Glomerular endothelial cell (primary cell): ENCODE measurements at regions not wholly inside any gene's neighbourhood (a gene's known extent, or its start where the extent isn't known, plus 50 kb on each side); places are given as distances from the start of the nearest gene placed in this dataset.
A peak's percentile ranks its signal among the peaks of the same experiment; 100 is the strongest.

Experiments
- DNase-seq: peaks from one replicate; pipeline ENCODE4 v3.0.0-alpha.2; 2011; ENCODE audit warnings: low read depth, low spot score; ENCODE audit errors: extremely low read depth

DNA sequence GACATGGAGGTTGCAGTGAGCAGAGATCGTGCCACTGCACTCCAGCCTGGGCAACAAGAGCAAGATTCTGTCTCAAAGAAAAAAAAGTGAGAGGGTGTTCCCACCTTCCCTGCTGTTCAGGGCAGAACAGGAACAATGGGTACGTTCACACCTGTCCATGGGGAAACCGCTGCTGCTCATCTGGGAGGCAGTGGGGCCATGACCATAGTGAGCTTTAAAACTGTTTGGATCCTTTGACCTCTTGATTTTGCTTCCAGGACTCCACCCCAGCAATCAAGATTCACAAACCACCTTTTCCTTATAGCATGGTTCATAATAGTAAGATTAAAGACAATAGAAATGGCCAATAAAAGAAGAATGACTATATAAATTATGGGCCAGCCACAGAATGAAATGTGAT is 209.2 kb downstream of the ARL4C start:
- DNase-seq = no peak

DNA sequence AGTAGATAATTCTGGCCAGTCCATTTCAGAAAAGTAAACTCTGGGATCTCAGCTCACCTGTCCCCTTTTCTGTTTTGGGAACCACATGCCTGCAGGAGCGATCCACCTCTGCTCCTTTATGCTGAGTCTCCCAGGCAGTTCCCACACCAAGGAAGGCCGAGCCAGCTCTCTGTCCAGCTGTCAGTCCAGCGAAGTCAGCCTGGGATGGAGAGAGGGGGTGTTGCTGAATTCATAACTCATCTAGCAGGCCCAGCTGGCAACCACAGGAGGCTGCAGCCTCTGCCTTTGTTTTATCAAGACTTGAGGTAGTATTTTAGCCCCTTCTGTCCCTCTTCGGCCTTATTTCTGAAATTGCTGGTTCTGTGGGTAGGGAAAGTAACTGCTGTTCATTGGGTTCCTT is 209.9 kb downstream of the ARL4C start:
- no peak for DNase-seq

DNA sequence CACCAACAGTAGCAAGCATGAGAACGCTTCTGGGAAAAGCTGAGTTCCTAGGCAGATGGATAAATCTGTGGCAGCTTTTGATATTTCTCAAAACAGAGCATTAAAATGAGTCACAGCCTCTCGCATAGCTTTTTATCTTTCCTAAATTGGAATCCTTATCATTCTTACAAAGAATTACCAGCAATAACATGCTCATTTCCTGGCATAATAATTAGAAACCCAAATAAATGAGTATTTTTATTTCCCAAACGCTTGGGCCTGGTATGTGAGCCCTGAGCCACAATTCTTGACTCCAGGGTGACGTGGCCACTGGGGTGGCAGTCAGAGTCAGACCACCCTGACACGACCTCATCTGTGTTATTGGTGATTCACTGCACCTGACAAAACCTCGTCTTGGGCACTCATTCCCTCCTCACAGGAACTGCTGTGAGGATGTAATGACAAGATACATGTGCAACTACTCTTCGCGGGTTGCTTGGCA is 210.7 kb downstream of the ARL4C start:
- DNase-seq = no peak

DNA sequence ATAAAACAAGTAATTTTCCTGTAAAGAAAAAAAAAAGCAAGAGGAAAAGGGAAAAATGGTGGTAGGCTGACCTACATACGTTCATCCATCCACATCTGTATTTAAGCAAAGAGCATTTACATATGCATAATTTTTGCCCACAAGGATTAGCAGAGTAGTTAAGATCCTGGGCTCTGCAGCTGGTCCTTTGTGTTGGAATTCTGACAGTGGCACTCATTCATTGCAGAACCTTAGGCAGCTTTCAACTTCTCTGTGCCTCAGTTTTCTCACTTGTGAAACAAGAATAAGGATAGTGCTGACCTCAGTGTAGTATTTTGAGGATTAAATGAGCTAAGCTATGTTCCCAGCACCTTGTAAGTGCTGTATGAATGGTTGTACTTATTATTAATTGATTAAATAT is 211.3 kb downstream of the ARL4C start:
- no peak for DNase-seq

DNA sequence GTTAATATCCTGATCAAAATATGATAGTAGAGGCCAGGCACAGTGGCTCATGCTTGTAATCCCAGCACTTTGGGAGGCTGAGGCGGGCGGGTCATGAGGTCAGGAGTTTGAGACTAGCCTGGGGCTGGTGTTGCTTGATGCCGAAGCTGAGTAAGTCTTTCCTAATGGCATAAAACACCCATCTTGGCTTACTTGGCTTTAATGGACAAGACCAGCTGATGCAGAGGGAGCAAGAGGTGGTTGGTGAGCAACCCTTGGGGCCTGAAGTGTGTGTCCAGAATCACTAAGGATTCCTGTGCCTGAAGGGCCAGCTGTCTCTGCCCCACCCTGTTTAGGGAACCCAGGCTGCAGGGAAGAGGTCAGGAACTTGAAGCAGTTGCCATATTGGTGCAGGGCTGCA is 217.2 kb downstream of the ARL4C start:
- no peak for DNase-seq

DNA sequence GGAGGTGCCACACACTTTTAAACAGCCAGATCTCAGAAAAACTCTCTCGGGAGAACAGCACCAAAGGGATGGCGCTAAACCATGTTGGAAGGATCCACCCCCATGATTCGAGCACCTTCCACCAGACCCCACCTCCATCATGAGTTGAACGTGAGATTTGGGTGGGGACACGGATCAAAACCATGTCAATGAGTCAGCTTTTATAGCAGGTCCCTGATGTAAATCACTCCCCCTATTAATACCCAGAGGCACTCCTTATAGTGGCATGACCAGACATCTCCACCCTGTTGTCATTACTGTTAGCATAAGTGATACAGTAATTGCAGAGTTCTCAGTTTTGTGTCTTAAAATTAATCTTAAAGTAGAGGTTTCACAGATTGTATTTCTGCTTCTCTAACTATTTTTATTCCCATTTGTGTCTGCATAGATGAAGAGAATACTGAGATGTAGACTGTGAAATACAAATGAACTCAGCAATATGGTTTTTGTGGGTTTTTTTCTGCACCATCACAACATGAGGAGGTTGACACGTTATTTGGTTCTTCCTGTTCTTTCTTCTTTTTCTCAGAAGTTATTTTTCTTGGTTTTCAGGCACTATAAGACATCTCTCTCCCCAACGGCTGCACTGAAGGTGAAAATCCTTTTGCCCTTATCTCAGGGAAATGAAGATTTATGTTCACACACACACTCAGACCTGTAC is 218.2 kb downstream of the ARL4C start:
- DNase-seq = no peak

DNA sequence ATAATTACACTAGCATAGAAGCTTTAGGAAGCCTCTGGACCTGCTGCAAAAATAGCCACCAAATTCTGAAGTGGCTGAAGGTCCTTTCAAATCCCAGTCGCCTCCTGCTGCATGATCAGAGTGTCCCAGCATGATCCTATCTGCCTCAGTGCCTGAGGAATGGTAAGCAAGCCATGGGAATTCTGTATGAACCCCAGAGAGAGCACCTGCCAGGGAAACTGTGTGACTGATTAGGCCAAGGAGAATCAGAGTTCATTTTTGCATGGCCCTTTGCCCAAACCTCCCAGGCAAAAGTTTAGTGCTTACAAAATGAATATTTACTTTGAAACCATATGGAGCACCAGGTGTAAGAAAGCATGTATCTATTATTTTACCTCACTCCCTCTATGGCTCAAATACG is 221.4 kb downstream of the ARL4C start:
- DNase-seq = no peak

DNA sequence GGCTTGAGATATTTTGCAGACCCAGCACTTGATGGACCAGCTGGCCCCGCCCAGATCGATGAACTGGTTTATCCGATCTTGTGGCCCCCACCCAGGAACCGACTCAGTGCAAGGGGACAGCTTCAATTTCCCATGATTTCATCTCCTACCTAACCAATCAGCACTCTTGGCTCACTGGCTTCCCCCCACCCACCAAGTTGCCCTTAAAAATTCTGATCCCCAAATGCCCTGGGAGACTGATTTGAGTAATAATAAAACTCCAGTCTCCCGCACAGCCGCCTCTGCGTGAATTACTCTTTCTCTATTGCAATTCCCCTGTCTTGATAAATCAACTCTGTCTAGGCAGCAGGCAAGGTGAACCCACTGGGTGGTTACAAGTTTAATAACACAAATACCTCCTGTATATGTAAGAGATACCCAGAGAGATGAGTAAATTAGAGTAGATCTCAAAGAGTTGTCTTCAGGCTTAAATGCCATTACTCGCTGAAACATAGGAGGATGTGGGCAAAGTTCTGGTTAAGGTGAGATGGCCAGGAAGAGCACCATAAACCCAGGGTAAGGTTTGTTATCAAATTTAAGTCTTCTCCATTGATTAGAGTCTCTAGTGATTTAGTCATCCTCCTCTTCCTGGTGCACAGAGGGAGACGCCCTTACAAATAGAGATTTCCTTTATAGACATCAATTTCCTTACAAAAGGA is 222.8 kb downstream of the ARL4C start:
- no peak for DNase-seq

DNA sequence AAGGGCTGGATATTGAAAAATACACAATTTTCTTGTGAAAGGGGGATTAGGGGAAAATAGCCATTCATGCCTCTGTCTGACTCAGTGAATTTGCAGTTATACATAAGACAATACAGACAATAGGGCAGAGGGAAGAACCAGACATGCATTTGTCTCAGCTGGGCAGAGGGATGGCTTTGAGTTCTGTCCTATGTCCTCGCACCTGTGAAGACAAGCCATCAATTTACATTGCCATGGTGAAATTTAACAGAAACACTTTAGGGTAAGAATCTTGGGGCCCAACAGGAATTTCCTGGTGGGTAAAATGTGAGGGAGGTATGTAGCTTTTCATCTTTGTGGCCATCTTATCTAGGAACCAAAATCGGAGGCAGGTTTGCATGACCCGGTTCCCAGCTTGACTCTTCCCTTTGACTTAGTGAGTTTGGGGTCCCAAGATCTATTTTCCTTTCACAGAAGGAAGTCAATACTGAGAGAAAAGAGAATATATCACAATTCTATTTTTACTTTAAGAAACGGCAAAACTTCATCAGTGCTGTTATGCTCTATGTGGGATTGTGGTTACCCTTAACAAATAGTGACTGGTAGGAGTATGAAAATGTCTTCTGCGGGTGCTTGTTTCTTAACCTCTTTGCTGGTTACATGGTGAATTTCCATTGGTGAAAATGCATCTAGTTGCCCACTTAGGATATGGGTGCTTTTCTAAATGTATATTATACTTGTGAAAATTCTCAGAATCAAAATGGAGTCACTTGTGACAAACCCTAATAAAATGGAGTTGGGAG is 221.8 kb downstream of the SPP2 start:
- no peak for DNase-seq

DNA sequence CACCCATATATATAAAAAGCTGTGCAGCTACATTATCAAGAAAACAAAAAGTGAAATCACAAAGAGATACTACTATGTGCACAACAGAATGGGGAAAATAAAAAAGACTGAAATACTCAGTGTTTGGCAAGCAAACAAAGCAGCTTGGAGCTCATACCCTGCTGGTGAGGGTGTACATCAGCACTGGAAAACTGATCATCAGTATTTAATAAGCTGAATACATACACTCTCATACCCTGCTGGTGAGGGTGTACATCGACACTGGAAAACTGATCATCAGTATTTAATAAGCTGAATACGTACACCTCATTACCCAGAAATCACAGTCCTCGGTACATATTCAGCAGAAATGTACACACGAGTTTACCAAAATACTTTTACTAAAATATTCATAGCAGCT is 220.8 kb downstream of the SPP2 start:
- DNase-seq = no peak

DNA sequence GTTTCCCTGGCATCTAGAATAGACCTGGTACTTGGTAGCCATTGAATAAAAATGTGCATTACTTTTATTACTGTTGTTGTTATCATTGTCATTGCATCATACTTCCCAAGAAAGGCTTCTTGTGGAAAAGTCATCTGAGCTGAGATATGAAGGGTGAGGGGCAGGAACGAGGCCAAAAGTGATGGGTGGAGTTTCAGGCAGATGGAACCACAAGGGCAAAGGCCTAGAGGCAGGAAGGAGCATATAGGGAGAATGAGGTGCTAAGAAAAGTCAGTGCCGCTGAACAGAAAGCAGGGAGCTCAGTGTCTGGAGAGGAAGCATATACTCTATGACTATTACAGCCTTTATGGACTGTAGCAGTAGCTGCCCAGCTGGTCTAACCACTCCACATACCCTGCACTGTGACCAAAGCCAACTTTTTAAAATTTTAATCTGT is 219.3 kb downstream of the SPP2 start:
- DNase-seq = no peak

DNA sequence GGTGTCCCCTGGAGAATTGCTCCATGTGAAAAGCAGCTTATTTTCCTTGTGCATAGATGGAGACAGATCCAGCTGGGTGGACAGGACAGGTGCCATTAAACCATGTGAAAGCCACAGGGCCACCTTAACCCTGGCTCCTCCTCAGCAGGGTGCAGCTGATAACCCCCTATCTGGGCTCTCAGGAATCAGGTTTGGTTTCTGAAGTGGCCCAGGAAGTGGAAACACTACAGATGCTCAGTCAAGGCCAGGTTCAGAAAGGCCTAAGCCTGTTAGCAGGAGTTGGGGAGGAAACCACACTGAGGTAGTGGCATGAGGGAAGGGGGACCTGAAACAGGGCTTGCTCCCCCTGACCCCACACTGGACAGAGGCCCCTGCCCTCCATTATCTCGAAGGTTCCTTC is 217.0 kb downstream of the SPP2 start:
- DNase-seq = no peak

DNA sequence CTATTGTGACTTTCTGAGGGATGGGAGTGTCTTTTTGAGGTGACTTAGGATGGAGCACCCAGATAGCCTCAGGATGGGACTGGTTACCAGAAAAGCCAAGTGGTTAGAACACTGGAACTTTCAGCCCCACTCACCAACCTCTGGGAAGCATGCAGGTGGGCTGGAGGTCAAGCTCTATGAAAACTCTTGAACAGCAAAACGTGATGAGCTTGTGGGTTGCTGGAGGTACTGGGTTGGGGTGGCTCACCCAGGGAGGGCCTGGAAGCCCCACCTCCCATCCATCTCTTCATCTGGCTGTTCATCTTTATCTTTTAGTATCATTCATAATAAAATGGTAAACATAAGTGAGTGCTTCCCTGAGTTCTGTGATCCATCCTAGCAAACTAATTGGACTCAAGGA is 216.4 kb downstream of the SPP2 start:
- DNase-seq = no peak

DNA sequence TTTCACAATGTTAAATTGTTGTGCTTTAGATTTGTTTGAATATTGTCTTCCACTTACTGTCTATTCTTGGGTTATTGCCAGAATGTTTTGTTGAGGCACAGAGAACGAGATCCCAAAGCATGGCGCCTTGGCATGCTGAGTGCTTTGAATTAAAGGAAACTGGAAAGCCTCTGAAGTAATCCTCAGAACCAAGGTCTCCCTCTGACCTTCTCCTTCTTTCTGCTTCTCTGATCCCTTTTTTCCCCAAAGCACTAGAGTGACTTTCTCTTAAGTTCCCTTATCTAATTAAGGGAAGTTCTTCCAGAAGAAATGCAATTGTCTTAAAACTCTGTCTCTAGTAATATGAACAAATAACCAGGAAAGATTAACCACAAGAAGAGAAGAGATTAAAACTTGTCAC is 214.7 kb downstream of the SPP2 start:
- DNase-seq = no peak

DNA sequence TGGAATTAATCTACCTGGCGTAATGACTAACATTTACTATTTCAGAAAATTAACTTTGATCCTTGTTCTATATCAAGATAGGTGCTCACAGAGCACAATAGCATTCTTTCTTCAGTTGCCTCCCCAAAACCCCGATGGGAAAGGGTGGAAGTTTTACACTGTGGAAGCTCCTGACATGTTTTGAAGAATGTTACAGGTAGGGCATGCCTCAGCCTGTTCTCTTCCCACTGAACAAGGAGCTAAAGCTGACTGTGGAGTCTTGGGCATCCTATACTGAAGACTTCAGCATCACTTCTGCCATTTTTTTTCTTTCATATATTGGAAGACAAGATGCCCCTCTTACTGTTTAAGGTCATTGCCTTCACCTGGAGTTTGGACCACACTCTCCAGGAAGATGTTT is 211.2 kb downstream of the SPP2 start:
- no peak for DNase-seq

DNA sequence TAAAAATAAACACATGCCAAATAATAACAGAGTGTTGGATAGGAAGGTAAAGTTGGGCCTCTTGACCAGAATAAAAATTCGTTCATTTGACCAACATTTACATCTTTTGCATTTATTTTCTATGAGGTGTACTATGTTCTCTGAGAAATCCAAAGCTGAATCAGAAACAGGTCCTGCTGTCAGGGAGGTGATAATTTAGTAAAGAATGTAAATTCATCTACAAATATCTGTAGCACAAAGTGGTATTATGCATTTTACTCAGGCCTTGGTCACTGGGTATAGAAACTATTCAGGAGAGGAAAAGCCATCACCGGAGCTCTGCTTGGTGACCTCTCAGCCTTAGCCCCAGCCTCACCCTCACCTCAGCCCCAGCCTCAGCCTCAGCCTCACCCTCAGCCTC is 208.9 kb downstream of the SPP2 start:
- no peak for DNase-seq

DNA sequence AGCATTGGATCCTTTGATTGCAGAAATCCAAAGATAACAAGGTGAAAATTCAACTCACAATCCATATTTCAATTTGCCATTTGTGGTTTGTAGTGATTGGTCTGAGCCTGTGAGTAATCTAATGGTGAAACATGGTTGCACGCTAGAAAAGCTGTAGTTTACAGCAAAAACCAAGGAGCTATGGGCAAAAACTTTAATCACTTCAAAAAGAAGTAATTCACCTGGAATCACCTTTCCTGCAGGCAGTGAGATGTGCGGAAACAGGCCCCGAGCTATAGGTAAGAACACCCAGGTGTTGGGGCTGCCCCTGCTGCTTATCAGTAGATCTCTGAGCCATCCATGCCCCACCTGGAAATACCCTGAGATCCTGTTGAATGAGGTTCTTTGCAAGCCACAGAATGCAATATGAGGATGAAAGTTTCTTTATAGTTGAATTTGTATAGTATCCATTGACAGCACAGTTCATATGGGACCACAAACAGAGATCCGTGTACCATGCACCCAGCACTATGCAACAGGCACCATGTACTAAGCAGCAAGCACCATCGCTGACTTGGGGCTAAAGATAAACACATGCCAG is 208.2 kb downstream of the SPP2 start:
- no peak for DNase-seq

DNA sequence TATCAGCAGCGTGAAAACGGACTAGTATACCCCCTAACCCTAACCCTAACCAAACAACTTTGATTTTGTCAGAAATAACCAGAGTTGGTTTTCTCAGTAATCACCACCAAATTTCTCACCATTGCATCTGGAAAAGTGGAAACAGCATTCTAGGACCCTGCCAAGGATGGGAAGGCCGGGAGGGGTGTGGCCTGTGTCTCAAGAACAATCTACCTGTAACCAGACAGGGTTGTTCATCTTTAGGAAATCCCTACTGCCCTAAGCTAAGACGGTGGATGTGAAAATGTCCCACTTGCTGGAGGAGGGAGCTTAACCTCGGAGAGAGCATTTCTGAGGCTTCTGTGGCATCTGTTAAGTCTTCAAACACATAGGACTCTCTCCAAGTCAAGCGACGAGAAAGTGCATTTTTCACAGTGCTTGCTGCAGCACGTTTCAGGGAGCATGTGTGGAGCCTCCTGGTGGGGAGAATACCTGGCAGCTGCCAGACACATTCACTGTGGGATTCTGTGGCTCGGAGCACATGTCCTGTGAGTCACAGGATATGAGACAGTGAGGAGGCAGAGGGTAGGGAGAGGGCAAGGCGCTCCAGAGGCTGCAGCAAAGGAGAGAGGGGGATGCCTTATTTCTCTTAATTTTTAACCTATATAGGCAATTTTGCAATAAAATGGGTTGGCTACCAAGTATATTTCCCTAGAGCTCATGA is 207.5 kb downstream of the SPP2 start:
- peak; percentile 79 for DNase-seq

DNA sequence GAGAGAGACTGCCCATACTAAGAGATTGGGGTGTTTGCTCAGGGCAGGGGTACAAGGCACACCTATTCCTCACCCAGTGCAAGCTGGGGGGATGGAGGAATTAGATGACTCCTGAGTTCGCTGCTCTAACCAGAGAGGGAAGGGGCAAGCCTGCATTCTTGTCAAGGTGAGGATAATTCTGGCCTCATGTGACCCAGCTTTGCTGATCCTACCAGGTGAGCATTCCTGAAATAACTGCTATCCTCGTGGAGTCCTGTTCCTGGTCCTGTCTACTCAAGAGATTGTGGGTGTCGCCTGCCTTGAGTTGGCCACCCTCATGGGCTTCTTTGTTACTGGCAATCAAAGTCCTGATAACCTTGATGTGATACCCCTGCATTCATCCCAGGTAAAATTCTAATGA is 206.0 kb downstream of the SPP2 start:
- DNase-seq = no peak

DNA sequence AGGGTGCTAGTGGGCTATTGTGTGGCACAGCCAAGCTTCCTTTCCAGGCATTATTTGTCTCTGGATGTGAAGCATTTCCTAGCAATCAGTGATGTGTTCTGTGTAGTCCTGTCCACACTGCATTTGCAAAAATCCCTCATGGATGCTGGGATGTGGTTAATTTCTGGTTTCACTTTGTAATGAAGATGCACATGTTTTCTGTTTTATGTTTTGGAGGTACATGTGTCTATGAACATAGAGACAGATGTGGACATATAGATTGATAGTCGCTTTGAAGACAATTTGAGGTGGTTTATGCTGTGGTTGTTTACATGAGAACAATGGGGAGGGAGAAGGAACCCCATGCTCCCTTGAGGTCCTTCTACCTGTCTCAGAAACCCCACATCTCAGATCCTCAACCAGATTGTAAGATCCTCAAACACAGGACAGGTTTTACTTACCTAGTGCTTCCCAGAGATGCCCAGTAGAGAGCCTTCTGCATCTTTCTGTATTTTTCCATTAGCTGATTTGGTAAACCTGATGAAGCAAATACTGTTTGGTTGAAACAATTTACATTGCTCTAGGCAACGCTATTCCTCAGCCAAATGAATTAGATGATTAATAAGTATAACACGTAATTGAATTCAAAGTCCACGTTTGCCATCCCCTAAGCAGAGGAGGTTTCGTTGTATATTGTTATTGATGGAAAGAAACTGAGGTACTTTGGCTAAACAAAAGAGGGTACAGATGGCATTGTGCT is 204.4 kb downstream of the SPP2 start:
- DNase-seq = no peak
